GM12878 (cell line): ENCODE measurements at regions not wholly inside any gene's neighbourhood (a gene's known extent, or its start where the extent isn't known, plus 50 kb on each side); places are given as distances from the start of the nearest gene placed in this dataset.

Source experiments
- ATAC-seq: fragments of 200-7000 bp; cut with Tn5 transposase; 3 replicates; pipeline ENCODE4 v1.9.1; 2020; ENCODE audit warnings: mild to moderate bottlenecking, moderate library complexity
- BruUV-seq: library from RNA; stranded (reverse); fragments of 400-500 nt; replicated peaks from 2 replicates; lab custom pipeline; 2021; lab: Mats Ljungman, UMichigan
- CTCF ChIA-PET: fragments of 300-600 bp; sonication (Branson Sonifier 250); formaldehyde crosslinking; extraction: SDS; loops from one replicate; lab custom pipeline; 2021; ENCODE audit warnings: inconsistent platforms; lab: Yijun Ruan, JAX
- POLR2A ChIA-PET: fragments of 350-600 bp; formaldehyde crosslinking; extraction: SDS; loops from one replicate; lab custom pipeline; 2021; ENCODE audit warnings: inconsistent platforms; lab: Charles Lee
- RAD21 ChIA-PET: fragments of 300-600 bp; sonication (Branson Sonifier 250); formaldehyde crosslinking; loops from one replicate; lab custom pipeline; 2023; ENCODE audit warnings: antibody characterized with exemption; ENCODE audit not compliant: unreplicated experiment; lab: Charles Lee
- SMC1A ChIA-PET: fragments of 300-600 bp; sonication (Branson Sonifier 250); formaldehyde crosslinking; loops from one replicate; lab custom pipeline; 2023; ENCODE audit not compliant: unreplicated experiment, uncharacterized antibody; lab: Charles Lee
- DNase-seq: peaks from one replicate; pipeline ENCODE4 v3.0.0-alpha.2; 2011; ENCODE audit warnings: low read depth, low spot score
- FAIRE-seq: peaks from 3 replicates; lab custom pipeline; 2011; peaks lifted over from hg19 to GRCh38; lab: Jason Lieb, UNC
- H2AFZ ChIP-seq: 2 replicates; pipeline ENCODE4 v1.6.0; 2011; ENCODE audit warnings: low read depth, low read length, control low read depth; ENCODE audit not compliant: control insufficient read depth
- H3K27ac ChIP-seq: 2 replicates; pipeline ENCODE4 v1.5.1; 2011; ENCODE audit warnings: control low read depth; ENCODE audit not compliant: control insufficient read depth, insufficient read depth
- H3K27me3 ChIP-seq, 2 experiments: replicated peaks in 1 of 2; 2 replicates each; pipeline versions ENCODE4 v1.6.0 to v1.6.1; 2011; ENCODE audit warnings: low read length in 1 of 2; ENCODE audit not compliant: control insufficient read depth in 2 of 2, insufficient read depth in 2 of 2
- H3K36me3 ChIP-seq, 2 experiments: 2 replicates each; pipeline ENCODE4 v1.5.1; 2011; ENCODE audit warnings: low read length in 1 of 2; ENCODE audit not compliant: control insufficient read depth in 2 of 2, insufficient read depth in 2 of 2
- H3K4me1 ChIP-seq: 2 replicates; pipeline ENCODE4 v1.6.1; 2011; ENCODE audit warnings: mild to moderate bottlenecking, low read length, moderate library complexity, mixed read lengths; ENCODE audit not compliant: control insufficient read depth, insufficient read depth
- H3K4me2 ChIP-seq: 2 replicates; pipeline ENCODE4 v1.6.0; 2011; ENCODE audit warnings: control low read depth; ENCODE audit not compliant: control insufficient read depth, insufficient read depth
- H3K4me3 ChIP-seq: fragments of 200-600 bp; sonication (generic); 2 replicates; pipeline ENCODE4 v1.5.1; 2016
- H3K79me2 ChIP-seq: 2 replicates; pipeline ENCODE4 v1.6.0; 2011; ENCODE audit warnings: low read length; ENCODE audit not compliant: control insufficient read depth, insufficient read depth
- H3K9ac ChIP-seq: 2 replicates; pipeline ENCODE4 v1.8.0; 2011; ENCODE audit warnings: low read length, control low read depth, mixed read lengths; ENCODE audit not compliant: control insufficient read depth, insufficient read depth
- H3K9me3 ChIP-seq: replicated peaks from 3 replicates; pipeline ENCODE4 v1.5.1; 2011; ENCODE audit warnings: mild to moderate bottlenecking, low read length; ENCODE audit not compliant: control insufficient read depth, insufficient read depth
- H4K20me1 ChIP-seq: 2 replicates; pipeline ENCODE4 v1.6.0; 2011; ENCODE audit not compliant: control insufficient read depth, insufficient read depth
- BCL3 ChIP-seq: IDR thresholded peaks from 2 replicates; pipeline ENCODE4 v1.6.1; 2011; ENCODE audit warnings: borderline replicate concordance, low read depth, mild to moderate bottlenecking, moderate library complexity, low read length; ENCODE audit not compliant: insufficient read depth, poor library complexity, severe bottlenecking
- CREB1 ChIP-seq: IDR thresholded peaks from 2 replicates; pipeline ENCODE4 v1.6.1; 2012; ENCODE audit warnings: low read depth, mild to moderate bottlenecking, inconsistent platforms
- ESRRA ChIP-seq: IDR thresholded peaks from 2 replicates; pipeline ENCODE4 v1.6.1; 2012; ENCODE audit warnings: mild to moderate bottlenecking, low read length, improper control_type of control experiment
- KDM1A ChIP-seq: fragments of 200-600 bp; sonication (generic); IDR thresholded peaks from 2 replicates; pipeline ENCODE4 v1.6.1; 2016; ENCODE audit warnings: borderline replicate concordance
- MAX ChIP-seq: IDR thresholded peaks from 2 replicates; pipeline ENCODE4 v1.6.1; 2012; ENCODE audit warnings: low read depth, low read length, improper control_type of control experiment
- MLLT1 ChIP-seq: fragments of 450-650 bp; IDR thresholded peaks from 2 replicates; pipeline ENCODE4 v1.6.1; 2016; ENCODE audit warnings: mild to moderate bottlenecking
- NBN ChIP-seq: fragments of 450-650 bp; IDR thresholded peaks from 2 replicates; pipeline ENCODE4 v1.6.1; 2016
- RAD21 ChIP-seq: IDR thresholded peaks from 2 replicates; pipeline ENCODE4 v1.6.1; 2011; ENCODE audit warnings: mild to moderate bottlenecking, low read depth, low read length, moderate library complexity; ENCODE audit not compliant: insufficient read depth
- RB1 ChIP-seq: fragments of 450-650 bp; formaldehyde crosslinking; IDR thresholded peaks from 2 replicates; pipeline ENCODE4 v1.6.1; 2017; ENCODE audit warnings: mild to moderate bottlenecking, borderline replicate concordance
- RUNX3 ChIP-seq: IDR thresholded peaks from 2 replicates; pipeline ENCODE4 v1.6.1; 2012; ENCODE audit warnings: low read length, inconsistent platforms
- SMARCA5 ChIP-seq: fragments of 450-650 bp; IDR thresholded peaks from 2 replicates; pipeline ENCODE4 v1.6.1; 2017; ENCODE audit warnings: mild to moderate bottlenecking
- SPI1 ChIP-seq: IDR thresholded peaks from 2 replicates; pipeline ENCODE4 v1.6.1; 2011; ENCODE audit warnings: low read depth, mild to moderate bottlenecking, low read length, moderate library complexity, borderline replicate concordance; ENCODE audit not compliant: insufficient read depth
- TBL1XR1 ChIP-seq: IDR thresholded peaks from 2 replicates; pipeline ENCODE4 v1.6.1; 2012; ENCODE audit warnings: low read depth, low read length, improper control_type of control experiment
- USF1 ChIP-seq: IDR thresholded peaks from 2 replicates; pipeline ENCODE4 v1.6.1; 2011; ENCODE audit warnings: borderline replicate concordance, low read depth, mild to moderate bottlenecking, moderate library complexity, mixed read lengths, low read length; ENCODE audit not compliant: insufficient read depth; ENCODE audit errors: extremely low read length
- ZBTB40 ChIP-seq: fragments of 450-650 bp; IDR thresholded peaks from 2 replicates; pipeline ENCODE4 v1.6.1; 2016; ENCODE audit warnings: mild to moderate bottlenecking, moderate library complexity, borderline replicate concordance
- ZNF207 ChIP-seq: fragments of 450-650 bp; IDR thresholded peaks from 2 replicates; pipeline ENCODE4 v1.6.1; 2014; ENCODE audit warnings: antibody characterized with exemption, mild to moderate bottlenecking, borderline replicate concordance
- WGBS: methylation state at CpG from one replicate; pipeline ENCODE4 v1.1.6; 2016; ENCODE audit warnings: low lambda C conversion rate; ENCODE audit not compliant: insufficient replicate concordance, insufficient coverage; ENCODE audit errors: missing lambda C conversion rate; 5-methylcytosine and 5-hydroxymethylcytosine counted together
- in situ Hi-C: fragments of 300-500 bp; cut with MboI; formaldehyde crosslinking; loops from 9 replicates; pipeline ENCODE4 v1.14.3; 2018; ENCODE audit warnings: mixed read lengths
- intact Hi-C: fragments of 100-400 bp; cut with micrococcal nuclease; formaldehyde crosslinking; loops from one replicate; pipeline ENCODE4 v1.14.2; 2022; ENCODE audit not compliant: unreplicated experiment

- Histone ChIP-seq H3K4me3 (no peak overlapping the region), H3K9ac (no peak overlapping the region), H2AFZ (no peak overlapping the region), H3K27me3 (no peaks in the 10 kb centered on the region; a peak in 2 of 4 replicates), H4K20me1 (no peaks in the 10 kb centered on the region), H3K9me3 (no peaks in the 10 kb centered on the region), H3K4me2 (no peak overlapping the region), H3K79me2 (no peaks in the 10 kb centered on the region), H3K27ac (no peak overlapping the region), H3K4me1 (peaks cover 6% of the 10 kb centered on the region), H3K36me3 (no peaks in the 10 kb centered on the region)
- POLR2A ChIA-PET, result no interaction called here
- DNase-seq (no peak), FAIRE-seq (no peak), ATAC-seq (no peak)
- RAD21 ChIA-PET, result no interaction called here
- BruUV-seq, result no TSS peak
- CTCF ChIA-PET, result no interaction called here
- 18% methylated on average over 10 of the region's 10 CpGs for WGBS
- in situ Hi-C loops (no loop called here), intact Hi-C loops (no loop called here)
- SMC1A ChIA-PET, result no interaction called here
- TF ChIP-seq RAD21, result no peak
- no peak for TF ChIP-seq CREB1
- TF ChIP-seq ZNF207, result no peak
- TF ChIP-seq ESRRA, result no peak
- no peak for TF ChIP-seq ZBTB40
- TF ChIP-seq MAX, result no peak
- TF ChIP-seq SMARCA5, result no peak
- no peak for TF ChIP-seq RUNX3
- no peak for TF ChIP-seq SPI1
- no peak for TF ChIP-seq TBL1XR1
- no peak for TF ChIP-seq MLLT1
- TF ChIP-seq BCL3, result no peak
- no peak for TF ChIP-seq RB1
- no peak for TF ChIP-seq USF1
- no peak for TF ChIP-seq KDM1A
- no peak for TF ChIP-seq NBN
Measured at GRCh38 chr10:78911533-78912340, 157.0 kb upstream of the ZMIZ1 start.
